ENCODE measurements at regions not wholly inside any gene's neighbourhood (a gene's known extent, or its start where the extent isn't known, plus 50 kb on each side); places are given as distances from the start of the nearest gene placed in this dataset.

GRCh38 chr2:81195017-81195773, 890.6 kb upstream of the LRRTM1 start:
- no peak for TF ChIP-seq POLR2A (IDR thresholded peaks at IDR 0.05; ENCODE audit: low read length)
- TF ChIP-seq GATA1 (IDR thresholded peaks at IDR 0.05; ENCODE audit: low read depth, low read length) = no peak
